GM12874 (cell line): ENCODE measurements at regions not wholly inside any gene's neighbourhood (a gene's known extent, or its start where the extent isn't known, plus 50 kb on each side); places are given as distances from the start of the nearest gene placed in this dataset.

Experiments
- TF ChIP-seq, protein P1 (sequence below): IDR thresholded peaks from 2 replicates; pipeline ENCODE4 v1.5.1; 2011; ENCODE audit warnings: low read depth, mild to moderate bottlenecking, control low read depth, low read length, moderate library complexity; ENCODE audit not compliant: insufficient read depth

DNA sequence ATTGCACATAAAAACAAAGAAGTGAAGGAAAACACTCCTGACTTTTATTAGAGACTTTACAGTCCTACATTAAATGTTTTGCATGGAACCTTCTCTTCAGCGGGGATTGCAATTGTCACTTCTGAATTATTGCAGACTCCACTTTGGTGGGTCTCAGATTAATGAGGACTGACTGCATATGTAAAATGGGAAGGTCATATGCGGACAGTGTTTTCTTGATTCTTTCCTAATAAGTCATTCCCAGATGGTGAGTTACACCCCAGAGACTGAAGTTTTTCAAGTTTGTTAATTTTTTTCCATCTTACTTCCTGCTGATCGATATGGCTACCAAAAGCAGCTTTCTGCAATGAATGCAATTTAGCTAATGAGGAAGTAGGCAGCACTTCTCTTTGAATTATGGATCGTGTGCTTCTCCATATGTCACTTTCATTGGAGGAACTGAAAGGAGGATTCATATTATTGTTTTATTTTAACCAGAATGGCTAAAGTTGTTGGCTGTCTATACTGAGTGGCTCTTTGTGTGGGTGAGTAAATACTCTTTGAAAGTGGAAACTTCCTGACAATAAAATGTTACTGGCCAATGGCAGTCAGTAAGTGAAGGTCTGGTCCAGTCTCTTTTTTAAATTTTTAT is 119.3 kb upstream of the CLNK start:
- TF ChIP-seq, protein P1, sequence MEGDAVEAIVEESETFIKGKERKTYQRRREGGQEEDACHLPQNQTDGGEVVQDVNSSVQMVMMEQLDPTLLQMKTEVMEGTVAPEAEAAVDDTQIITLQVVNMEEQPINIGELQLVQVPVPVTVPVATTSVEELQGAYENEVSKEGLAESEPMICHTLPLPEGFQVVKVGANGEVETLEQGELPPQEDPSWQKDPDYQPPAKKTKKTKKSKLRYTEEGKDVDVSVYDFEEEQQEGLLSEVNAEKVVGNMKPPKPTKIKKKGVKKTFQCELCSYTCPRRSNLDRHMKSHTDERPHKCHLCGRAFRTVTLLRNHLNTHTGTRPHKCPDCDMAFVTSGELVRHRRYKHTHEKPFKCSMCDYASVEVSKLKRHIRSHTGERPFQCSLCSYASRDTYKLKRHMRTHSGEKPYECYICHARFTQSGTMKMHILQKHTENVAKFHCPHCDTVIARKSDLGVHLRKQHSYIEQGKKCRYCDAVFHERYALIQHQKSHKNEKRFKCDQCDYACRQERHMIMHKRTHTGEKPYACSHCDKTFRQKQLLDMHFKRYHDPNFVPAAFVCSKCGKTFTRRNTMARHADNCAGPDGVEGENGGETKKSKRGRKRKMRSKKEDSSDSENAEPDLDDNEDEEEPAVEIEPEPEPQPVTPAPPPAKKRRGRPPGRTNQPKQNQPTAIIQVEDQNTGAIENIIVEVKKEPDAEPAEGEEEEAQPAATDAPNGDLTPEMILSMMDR, result no peak

DNA sequence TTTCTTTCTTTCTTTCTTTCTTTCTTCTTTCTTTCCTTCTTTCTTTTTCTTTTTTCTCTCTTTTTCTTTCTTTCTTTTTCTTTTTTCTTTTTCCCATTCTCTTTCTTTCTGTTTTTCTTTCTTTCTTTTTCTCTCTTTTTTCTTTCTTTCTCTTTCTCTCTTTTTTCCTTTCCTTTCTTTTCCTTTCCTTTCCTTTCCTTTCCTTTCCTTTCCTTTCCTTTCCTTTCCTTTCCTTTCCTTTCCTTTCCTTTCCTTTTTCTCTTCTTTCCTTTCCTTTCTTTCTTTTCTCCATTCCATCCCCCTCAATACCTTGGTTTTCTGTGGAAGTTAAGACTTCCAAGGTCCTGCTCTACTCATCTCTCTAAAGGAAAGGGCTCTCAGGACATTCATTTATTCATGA is 102.8 kb upstream of the CLNK start:
- TF ChIP-seq, protein P1, result no peak

- TF ChIP-seq, protein P1, result no peak
These were observed 100.1 kb upstream of the CLNK start for GRCh38 chr4:10784621-10785020.

DNA sequence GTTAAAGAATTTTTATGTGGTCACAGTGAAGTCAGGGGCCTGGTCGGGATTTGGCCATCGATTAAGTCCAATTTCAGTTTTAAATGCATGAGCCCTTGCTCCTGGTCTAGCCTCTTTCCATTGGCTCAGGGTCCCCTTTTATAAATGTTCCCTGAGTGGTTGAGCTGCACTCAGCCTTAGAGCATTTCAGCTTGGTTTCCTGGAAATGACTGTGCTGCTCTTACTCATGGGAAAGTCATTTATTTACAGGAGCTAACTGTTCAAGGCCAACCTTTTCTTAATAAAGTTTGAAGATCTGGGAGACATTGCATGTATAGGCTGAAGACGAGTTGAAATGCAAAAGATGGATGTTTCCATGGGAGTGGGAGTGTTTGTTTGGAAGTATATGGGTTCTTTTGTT is 98.8 kb upstream of the CLNK start:
- TF ChIP-seq, protein P1, result no peak

- TF ChIP-seq, protein P1, result no peak
These were observed 97.2 kb upstream of the CLNK start for GRCh38 chr4:10781805-10782204.

- TF ChIP-seq, protein P1, result no peak
These were observed 89.1 kb upstream of the CLNK start for GRCh38 chr4:10773656-10774055.

GRCh38 chr4:10773010-10773409 is 88.4 kb upstream of the CLNK start:
- TF ChIP-seq, protein P1, result no peak
